ENCODE measurements at regions not wholly inside any gene's neighbourhood (a gene's known extent, or its start where the extent isn't known, plus 50 kb on each side); places are given as distances from the start of the nearest gene placed in this dataset.
"Not testable (repeated sequence)": the region's sequence is repeated elsewhere in the genome, so short reads cannot be mapped to it uniquely, and the experiment has no call there.

- H3K27ac ChIP-seq = no peak overlapping the region
- H3K36me3 ChIP-seq (replicated peaks) = no peaks in the 10 kb centered on the region
- in situ Hi-C loops (cut with HindIII; ENCODE audit: low pct_ligation_motif_present, low sequenced_read_pairs) = no loop called here
- TF ChIP-seq CTCF (IDR thresholded peaks at IDR 0.05; ENCODE audit: low read depth, low read length, missing control alignments) = no peak
- DNase-seq = no peak
- no peaks in the 10 kb centered on the region for H3K27me3 ChIP-seq (replicated peaks)
- H3K4me3 ChIP-seq (ENCODE audit: low read depth, low read length) = no peak overlapping the region
Observed at GRCh38 chr6:78231002-78231401, 578.2 kb downstream of the MEI4 start.

- H3K36me3 ChIP-seq (replicated peaks) = no peaks in the 10 kb centered on the region
- no peak overlapping the region for H3K4me3 ChIP-seq (ENCODE audit: low read depth, low read length)
- DNase-seq = peak; percentile 62
- no peak for TF ChIP-seq CTCF (IDR thresholded peaks at IDR 0.05; ENCODE audit: low read depth, low read length, missing control alignments)
- in situ Hi-C loops (cut with HindIII; ENCODE audit: low pct_ligation_motif_present, low sequenced_read_pairs) = no loop called here
- no peaks in the 10 kb centered on the region for H3K27me3 ChIP-seq (replicated peaks)
- no peak overlapping the region for H3K27ac ChIP-seq
Observed at GRCh38 chr6:78243519-78243918, 590.7 kb downstream of the MEI4 start.

- Histone ChIP-seq H3K4me3 (ENCODE audit: low read depth, low read length) (no peak overlapping the region), H3K36me3 (replicated peaks) (no peaks in the 10 kb centered on the region), H3K27ac (no peak overlapping the region), H3K27me3 (replicated peaks) (no peaks in the 10 kb centered on the region)
- TF ChIP-seq CTCF (IDR thresholded peaks at IDR 0.05; ENCODE audit: low read depth, low read length, missing control alignments) = no peak
- DNase-seq = no peak
- in situ Hi-C loops (cut with HindIII; ENCODE audit: low pct_ligation_motif_present, low sequenced_read_pairs) = no loop called here
Observed at GRCh38 chr6:78251931-78252330, 599.1 kb downstream of the MEI4 start.

- in situ Hi-C loops (cut with HindIII; ENCODE audit: low pct_ligation_motif_present, low sequenced_read_pairs) = no loop called here
- no peak overlapping the region for H3K27ac ChIP-seq
- DNase-seq = no peak
Observed at GRCh38 chr6:78253618-78254017, 600.8 kb downstream of the MEI4 start.

GRCh38 chr6:78259935-78260334 lies 607.1 kb downstream of the MEI4 start:
- Histone ChIP-seq H3K27ac (no peak overlapping the region), H3K36me3 (replicated peaks) (no peaks in the 10 kb centered on the region), H3K27me3 (replicated peaks) (no peaks in the 10 kb centered on the region), H3K4me3 (ENCODE audit: low read depth, low read length) (no peak overlapping the region)
- in situ Hi-C loops (cut with HindIII; ENCODE audit: low pct_ligation_motif_present, low sequenced_read_pairs) = no loop called here
- no peak for TF ChIP-seq CTCF (IDR thresholded peaks at IDR 0.05; ENCODE audit: low read depth, low read length, missing control alignments)
- no peak for DNase-seq

More at GRCh38 chr6:78253618-78254017, 600.8 kb downstream of the MEI4 start:
- H3K4me3 ChIP-seq (ENCODE audit: low read depth, low read length) = no peak overlapping the region
- no peaks in the 10 kb centered on the region for H3K36me3 ChIP-seq (replicated peaks)
- H3K27me3 ChIP-seq (replicated peaks) = no peaks in the 10 kb centered on the region
- TF ChIP-seq CTCF (IDR thresholded peaks at IDR 0.05; ENCODE audit: low read depth, low read length, missing control alignments) = no peak

GRCh38 chr6:78260427-78260826 lies 606.9 kb upstream of the IRAK1BP1 start:
- H3K36me3 ChIP-seq (replicated peaks); H3K4me3 ChIP-seq (ENCODE audit: low read depth, low read length); H3K27me3 ChIP-seq (replicated peaks); in situ Hi-C loops (cut with HindIII; ENCODE audit: low pct_ligation_motif_present, low sequenced_read_pairs); DNase-seq; H3K27ac ChIP-seq: not testable (repeated sequence)

All from brain microvascular endothelial cell (primary cell).